HAP-1 (cell line): ENCODE measurements at regions not wholly inside any gene's neighbourhood (a gene's known extent, or its start where the extent isn't known, plus 50 kb on each side); places are given as distances from the start of the nearest gene placed in this dataset.
"Not testable (repeated sequence)": the region's sequence is repeated elsewhere in the genome, so short reads cannot be mapped to it uniquely, and the experiment has no call there.

Source experiments
- DNase-seq, 2 experiments: peaks; one replicate each; pipeline ENCODE4 v3.0.0-alpha.2; 2016 to 2020; ENCODE audit warnings: low spot score in 2 of 2
- H3K27me3 ChIP-seq: fragments of 250-450 bp; sonication (Bioruptor Pico); 2 replicates; pipeline ENCODE4 v1.5.1; 2020; ENCODE audit warnings: low read depth, mild to moderate bottlenecking, moderate library complexity
- H3K36me3 ChIP-seq: fragments of 250-450 bp; sonication (Bioruptor Pico); replicated peaks from 2 replicates; pipeline ENCODE4 v1.5.1; 2020; ENCODE audit warnings: mild to moderate bottlenecking
- H3K4me1 ChIP-seq: fragments of 250-450 bp; sonication (Bioruptor Pico); 2 replicates; pipeline ENCODE4 v1.5.1; 2020; ENCODE audit warnings: mild to moderate bottlenecking
- H3K4me3 ChIP-seq: fragments of 250-450 bp; sonication (Bioruptor Pico); 2 replicates; pipeline ENCODE4 v1.5.1; 2020; ENCODE audit warnings: mild to moderate bottlenecking, moderate library complexity
- H3K9me3 ChIP-seq: fragments of 250-450 bp; sonication (Bioruptor Pico); 2 replicates; pipeline ENCODE4 v1.5.1; 2020; ENCODE audit warnings: mild to moderate bottlenecking, moderate library complexity
- in situ Hi-C: fragments of 300-500 bp; cut with MboI; formaldehyde crosslinking; loops from 3 replicates; pipeline ENCODE4 v1.14.3; 2020; ENCODE audit warnings: low sequenced_read_pairs, inconsistent platforms, mixed read lengths

DNA sequence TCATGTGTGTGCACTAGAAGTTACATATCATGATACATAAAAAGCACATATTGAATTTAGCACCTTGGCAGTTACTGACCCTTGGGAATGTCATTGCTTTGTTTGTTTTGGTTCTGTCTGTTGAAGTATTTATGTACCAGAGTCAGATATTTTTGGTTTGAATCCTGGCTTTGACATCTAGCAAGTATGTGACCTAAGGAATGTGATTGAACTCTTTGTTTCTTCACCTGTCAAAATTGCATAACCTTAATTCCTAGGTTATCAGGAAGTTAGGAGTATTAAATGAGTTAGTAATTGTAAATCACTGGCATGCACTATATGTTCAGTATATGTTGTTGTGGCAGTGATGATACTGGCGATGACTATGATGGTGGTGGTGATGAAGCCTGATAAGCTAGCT lies 1003.5 kb upstream of the NRXN1 start:
- Histone ChIP-seq H3K27me3 (no peaks in the 10 kb centered on the region), H3K4me1 (peaks cover 21% of the 10 kb centered on the region), H3K36me3 (no peaks in the 10 kb centered on the region), H3K9me3 (no peaks in the 10 kb centered on the region), H3K4me3 (no peak overlapping the region)
- no peak for DNase-seq
- in situ Hi-C loops, result no loop called here

GRCh38 chr2:52034706-52035105 lies 1002.8 kb upstream of the NRXN1 start:
- Histone ChIP-seq H3K27me3 (no peaks in the 10 kb centered on the region), H3K4me1 (peaks cover 21% of the 10 kb centered on the region), H3K9me3 (no peaks in the 10 kb centered on the region), H3K36me3 (no peaks in the 10 kb centered on the region), H3K4me3 (no peak overlapping the region)
- in situ Hi-C loops, result no loop called here
- DNase-seq, result peak; percentile 20 to 42

GRCh38 chr2:52022006-52022405 lies 990.1 kb upstream of the NRXN1 start:
- in situ Hi-C loops, result no loop called here
- Histone ChIP-seq H3K4me1 (peaks cover 9% of the 10 kb centered on the region), H3K27me3 (no peaks in the 10 kb centered on the region), H3K36me3 (no peaks in the 10 kb centered on the region), H3K4me3 (no peak overlapping the region), H3K9me3 (no peaks in the 10 kb centered on the region)
- no peak for DNase-seq

GRCh38 chr2:52017646-52018235 lies 985.8 kb upstream of the NRXN1 start:
- Histone ChIP-seq H3K27me3 (no peaks in the 10 kb centered on the region), H3K36me3 (no peaks in the 10 kb centered on the region), H3K9me3 (no peaks in the 10 kb centered on the region), H3K4me3 (no peak overlapping the region), H3K4me1 (peaks cover 9% of the 10 kb centered on the region)
- DNase-seq, result no peak
- in situ Hi-C loops, result no loop called here

DNA sequence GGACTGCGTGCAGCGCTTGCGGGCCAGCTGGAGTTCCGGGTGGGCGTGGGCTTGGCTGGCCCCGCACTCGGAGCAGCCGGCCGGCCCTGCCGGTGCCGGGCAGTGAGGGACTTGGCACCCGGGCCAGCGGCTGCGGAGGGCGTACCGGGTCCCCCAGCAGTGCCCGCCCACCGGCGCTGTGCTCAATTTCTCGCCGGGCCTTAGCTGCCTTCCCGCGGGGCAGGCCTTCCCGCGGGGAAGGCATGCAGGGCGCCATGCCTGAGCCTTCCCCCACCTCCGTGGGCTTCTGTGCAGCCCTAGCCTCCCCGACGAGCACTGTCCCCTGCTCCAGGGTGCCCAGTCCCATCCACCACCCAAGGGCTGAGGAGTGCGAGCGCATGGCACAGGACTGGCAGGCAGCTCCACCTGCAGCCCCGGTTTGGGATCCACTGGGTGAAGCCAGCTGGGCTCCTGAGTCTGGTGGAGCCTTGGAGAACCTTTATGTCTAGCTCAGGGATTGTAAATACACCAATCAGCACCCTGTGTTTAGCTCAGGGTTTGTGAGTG lies 975.0 kb upstream of the NRXN1 start:
- H3K4me3 ChIP-seq, H3K27me3 ChIP-seq, H3K9me3 ChIP-seq, DNase-seq, in situ Hi-C loops, H3K36me3 ChIP-seq, H3K4me1 ChIP-seq: not testable (repeated sequence)

DNA sequence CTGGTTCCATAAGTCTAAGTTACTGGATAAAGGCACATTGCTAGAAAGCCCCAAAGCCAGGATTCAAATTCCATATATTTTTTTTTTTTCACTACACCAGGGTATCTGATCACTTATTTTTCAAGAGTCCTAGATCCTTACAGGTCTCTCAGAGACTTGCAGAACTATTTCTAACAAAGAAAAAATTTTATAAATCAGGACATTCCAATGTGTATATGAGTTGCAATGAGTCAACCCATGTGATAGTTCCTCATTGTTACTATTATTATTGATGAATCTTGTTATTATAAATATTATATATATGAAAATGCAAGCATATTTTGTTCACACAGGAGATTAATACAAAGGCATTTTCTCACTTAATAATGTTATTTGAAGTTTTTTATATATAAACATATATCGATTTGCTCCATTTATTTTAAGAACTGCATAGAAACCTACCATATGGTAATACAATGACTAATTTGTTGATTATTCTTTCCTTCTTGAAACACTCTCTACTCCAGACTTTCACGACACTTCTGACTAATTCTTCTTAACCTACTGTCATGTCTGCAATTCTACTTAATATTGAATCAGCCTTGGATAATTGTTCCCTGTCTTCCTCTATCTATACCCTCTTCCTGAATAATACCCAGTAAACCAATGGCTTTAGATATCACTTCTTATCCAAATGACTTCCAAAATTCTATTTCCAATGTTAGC lies 968.4 kb upstream of the NRXN1 start:
- Histone ChIP-seq H3K4me1 (no peaks in the 10 kb centered on the region), H3K36me3 (no peaks in the 10 kb centered on the region), H3K9me3 (no peaks in the 10 kb centered on the region), H3K4me3 (no peak overlapping the region), H3K27me3 (no peaks in the 10 kb centered on the region)
- no peak for DNase-seq
- in situ Hi-C loops, result no loop called here

DNA sequence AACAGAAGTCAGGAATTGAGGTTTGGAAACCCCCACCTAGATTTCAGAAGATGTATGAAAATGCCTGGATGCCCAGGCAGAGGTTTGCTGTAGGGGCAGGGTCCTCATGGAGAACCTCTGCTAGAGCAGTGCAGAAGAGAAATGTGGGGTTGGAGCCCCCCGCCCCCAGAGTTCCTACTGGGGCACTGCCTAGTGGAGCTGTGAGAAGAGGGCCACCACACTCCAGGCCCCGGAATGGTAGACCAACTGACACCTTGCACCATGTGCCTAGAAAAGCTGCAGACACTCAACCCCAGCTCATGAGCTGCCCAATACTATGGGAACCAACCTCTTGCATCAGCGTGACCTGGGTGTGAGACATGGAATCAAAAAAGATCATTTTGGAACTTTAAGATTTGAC lies 967.0 kb upstream of the NRXN1 start:
- Histone ChIP-seq H3K36me3 (no peaks in the 10 kb centered on the region), H3K9me3 (no peaks in the 10 kb centered on the region), H3K4me3 (no peak overlapping the region), H3K4me1 (peaks cover 6% of the 10 kb centered on the region), H3K27me3 (no peaks in the 10 kb centered on the region)
- in situ Hi-C loops, result no loop called here
- DNase-seq, result no peak

DNA sequence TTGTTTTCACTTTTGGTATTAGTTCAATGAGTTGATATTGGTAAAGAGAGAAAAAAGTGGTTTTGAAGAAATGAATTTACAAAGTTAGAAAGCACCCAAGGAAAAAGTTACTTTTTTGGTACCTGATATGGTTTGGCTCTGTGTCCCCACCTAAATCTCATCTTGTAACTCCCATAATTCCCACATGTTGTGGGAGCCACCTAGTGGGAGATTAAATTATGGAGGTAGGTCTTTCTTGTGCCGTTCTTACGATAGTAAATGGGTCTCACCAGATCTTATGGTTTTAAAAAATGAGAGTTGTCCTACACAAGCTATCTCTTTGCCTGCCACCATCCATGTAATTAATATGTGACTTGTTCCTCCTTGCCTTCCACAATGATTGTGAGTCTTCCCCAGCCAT lies 965.6 kb upstream of the NRXN1 start:
- Histone ChIP-seq H3K9me3 (no peaks in the 10 kb centered on the region), H3K4me1 (peaks cover 6% of the 10 kb centered on the region), H3K36me3 (no peaks in the 10 kb centered on the region), H3K4me3 (no peak overlapping the region), H3K27me3 (no peaks in the 10 kb centered on the region)
- DNase-seq, result no peak
- in situ Hi-C loops, result no loop called here

- Histone ChIP-seq H3K27me3 (no peaks in the 10 kb centered on the region), H3K9me3 (no peaks in the 10 kb centered on the region), H3K4me1 (peaks cover 6% of the 10 kb centered on the region), H3K36me3 (no peaks in the 10 kb centered on the region), H3K4me3 (no peak overlapping the region)
- in situ Hi-C loops, result no loop called here
- DNase-seq, result peak in 1 of 2 experiments; percentile 72
These were observed 963.4 kb upstream of the NRXN1 start for GRCh38 chr2:51995293-51995692.

GRCh38 chr2:51994123-51994763 lies 962.3 kb upstream of the NRXN1 start:
- Histone ChIP-seq H3K4me1 (peaks cover 6% of the 10 kb centered on the region), H3K4me3 (no peak overlapping the region), H3K9me3 (no peaks in the 10 kb centered on the region), H3K36me3 (no peaks in the 10 kb centered on the region), H3K27me3 (no peaks in the 10 kb centered on the region)
- no peak for DNase-seq
- in situ Hi-C loops, result no loop called here

DNA sequence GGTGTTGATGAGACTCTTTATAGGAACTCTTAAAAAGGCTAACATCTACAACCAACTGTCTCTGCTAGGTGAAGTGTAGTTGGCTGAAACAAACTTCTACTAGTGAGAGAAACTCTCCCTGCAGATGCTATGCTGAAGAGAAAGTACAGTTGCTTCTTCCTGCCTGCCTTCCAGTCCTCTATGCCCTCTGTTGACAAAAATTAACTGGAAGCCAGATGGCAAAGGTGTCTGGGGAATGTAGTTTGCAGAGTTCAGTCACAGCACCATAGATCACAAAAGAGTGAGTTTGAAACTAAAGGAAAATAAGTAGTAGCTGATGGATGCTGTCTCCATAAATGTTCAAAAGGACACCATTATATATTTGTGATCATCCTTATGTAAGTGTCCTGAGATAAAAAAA lies 958.8 kb upstream of the NRXN1 start:
- Histone ChIP-seq H3K27me3 (no peaks in the 10 kb centered on the region), H3K4me3 (no peak overlapping the region), H3K4me1 (peaks cover 6% of the 10 kb centered on the region), H3K9me3 (no peaks in the 10 kb centered on the region), H3K36me3 (no peaks in the 10 kb centered on the region)
- DNase-seq, result no peak
- in situ Hi-C loops, result no loop called here

GRCh38 chr2:51986101-51986500 lies 954.2 kb upstream of the NRXN1 start:
- Histone ChIP-seq H3K9me3 (no peaks in the 10 kb centered on the region), H3K4me1 (no peaks in the 10 kb centered on the region), H3K36me3 (no peaks in the 10 kb centered on the region), H3K4me3 (no peak overlapping the region), H3K27me3 (no peaks in the 10 kb centered on the region)
- in situ Hi-C loops, result no loop called here
- no peak for DNase-seq

DNA sequence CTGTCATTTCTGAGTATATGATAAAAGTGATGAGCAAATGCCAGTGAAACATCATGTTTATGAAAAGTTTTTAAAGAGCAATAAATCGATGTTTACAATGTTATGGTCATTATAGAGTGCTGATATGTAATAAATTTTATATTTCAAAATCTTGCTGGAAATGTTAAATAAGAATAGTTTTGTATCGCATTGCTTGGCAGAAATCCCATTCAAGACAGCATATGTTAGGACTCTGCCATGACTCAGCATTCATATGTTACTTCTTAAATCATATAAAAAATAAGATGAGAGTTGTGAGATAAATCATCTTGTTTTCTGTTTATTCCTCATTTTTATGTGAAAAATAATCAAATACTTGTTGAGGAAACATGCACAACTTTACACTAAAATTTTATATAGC lies 949.9 kb upstream of the NRXN1 start:
- in situ Hi-C loops, result no loop called here
- no peaks in the 10 kb centered on the region for H3K9me3 ChIP-seq
- no peak overlapping the region for H3K4me3 ChIP-seq
- no peaks in the 10 kb centered on the region for H3K4me1 ChIP-seq
- H3K27me3 ChIP-seq, result no peaks in the 10 kb centered on the region
- H3K36me3 ChIP-seq, result no peaks in the 10 kb centered on the region
- no peak for DNase-seq

DNA sequence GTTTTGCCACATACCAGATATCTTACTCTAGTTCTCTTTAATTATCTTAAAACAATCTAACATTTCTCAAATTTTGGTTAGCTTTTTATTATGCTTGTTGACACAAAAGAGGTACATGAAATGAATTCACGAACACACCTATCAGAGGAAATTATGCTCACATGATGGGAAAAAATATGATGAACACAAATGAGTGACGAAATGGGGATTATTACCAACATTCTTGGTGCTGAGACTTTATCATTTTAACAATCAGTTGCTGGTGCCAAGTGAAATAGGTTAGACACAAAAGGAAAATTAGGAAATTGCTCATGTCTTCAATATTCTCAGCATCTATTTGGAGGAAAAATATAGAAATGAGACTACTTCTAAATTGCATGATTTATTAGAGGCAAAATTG lies 944.7 kb upstream of the NRXN1 start:
- Histone ChIP-seq H3K9me3 (no peaks in the 10 kb centered on the region), H3K36me3 (no peaks in the 10 kb centered on the region), H3K4me1 (no peaks in the 10 kb centered on the region), H3K4me3 (no peak overlapping the region), H3K27me3 (no peaks in the 10 kb centered on the region)
- in situ Hi-C loops, result no loop called here
- no peak for DNase-seq
